ENCODE measurements at regions not wholly inside any gene's neighbourhood (a gene's known extent, or its start where the extent isn't known, plus 50 kb on each side); places are given as distances from the start of the nearest gene placed in this dataset.

DNA sequence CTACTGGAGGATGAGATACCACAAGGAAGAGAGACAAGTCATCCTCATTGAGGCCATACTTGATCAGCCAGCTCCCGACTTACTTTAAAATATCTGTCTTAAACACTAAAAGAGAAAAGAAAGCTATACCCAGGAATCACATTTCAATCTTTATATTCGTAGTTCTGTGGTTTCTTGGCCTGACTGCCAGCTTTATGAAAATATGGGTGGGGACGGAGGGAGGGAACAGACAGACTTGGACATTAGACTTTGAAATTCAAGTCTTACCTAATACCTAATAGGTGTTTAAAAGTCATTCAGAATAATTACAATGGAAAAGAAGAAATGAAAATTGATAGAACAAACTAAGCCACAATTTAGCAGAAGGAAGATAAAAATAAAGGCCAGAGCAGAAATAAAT, 604.8 kb upstream of the RORB start:
- no peak overlapping the region for H3K27ac ChIP-seq
- no peak for TF ChIP-seq ZFX (IDR thresholded peaks at IDR 0.05)
- no peak for TF ChIP-seq CTCF (conservative IDR thresholded peaks at IDR 0.05)

DNA sequence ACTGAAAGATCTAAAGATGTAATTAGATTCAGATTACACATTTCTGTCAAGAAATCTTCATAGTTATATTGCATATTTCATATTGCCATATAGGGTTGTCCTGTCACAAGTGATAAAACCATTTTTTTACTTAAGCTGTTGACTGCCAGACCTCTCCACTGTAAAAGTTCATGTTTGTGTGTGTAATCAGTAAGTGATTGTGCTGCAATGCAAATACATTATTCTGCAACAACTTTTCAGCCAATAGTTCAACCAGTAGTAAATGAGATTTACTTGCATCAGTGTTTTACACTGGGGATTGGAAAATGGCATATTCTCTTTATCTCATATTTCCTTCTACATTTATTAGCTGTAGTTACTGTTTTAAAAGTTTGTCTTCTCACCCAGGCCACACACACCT, 603.9 kb upstream of the RORB start:
- H3K27ac ChIP-seq, result no peak overlapping the region
- TF ChIP-seq CTCF (conservative IDR thresholded peaks at IDR 0.05), result no peak
- TF ChIP-seq ZFX (IDR thresholded peaks at IDR 0.05), result no peak

DNA sequence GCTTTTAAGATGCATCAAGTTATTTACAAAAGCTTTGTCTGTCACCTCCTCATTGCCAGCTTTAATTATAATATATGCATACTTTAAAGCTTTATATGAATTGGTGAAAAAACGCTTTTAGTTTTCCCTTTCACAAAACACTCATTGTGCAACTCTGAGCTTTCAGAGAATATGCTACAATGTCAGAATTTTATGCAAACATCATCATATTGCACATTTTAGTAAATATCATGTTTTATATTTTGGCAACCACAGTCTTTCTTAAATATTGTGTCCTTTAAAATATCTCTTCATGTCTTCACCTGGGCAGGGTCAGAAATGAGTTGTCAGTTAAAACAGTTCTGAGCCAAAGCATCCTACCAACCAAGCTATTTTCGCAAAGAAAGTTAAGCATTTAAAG, 601.1 kb upstream of the RORB start:
- no peak for TF ChIP-seq CTCF (conservative IDR thresholded peaks at IDR 0.05)
- no peak for TF ChIP-seq ZFX (IDR thresholded peaks at IDR 0.05)
- no peak overlapping the region for H3K27ac ChIP-seq

- TF ChIP-seq ZFX (IDR thresholded peaks at IDR 0.05) (no peak), CTCF (conservative IDR thresholded peaks at IDR 0.05) (no peak)
- H3K27ac ChIP-seq, result no peak overlapping the region
Observed at GRCh38 chr9:73906671-73907070, 590.5 kb upstream of the RORB start.

- no peak for TF ChIP-seq CTCF (conservative IDR thresholded peaks at IDR 0.05)
- no peak for TF ChIP-seq ZFX (IDR thresholded peaks at IDR 0.05)
- no peak overlapping the region for H3K27ac ChIP-seq
Observed at GRCh38 chr9:73911804-73912203, 585.3 kb upstream of the RORB start.

DNA sequence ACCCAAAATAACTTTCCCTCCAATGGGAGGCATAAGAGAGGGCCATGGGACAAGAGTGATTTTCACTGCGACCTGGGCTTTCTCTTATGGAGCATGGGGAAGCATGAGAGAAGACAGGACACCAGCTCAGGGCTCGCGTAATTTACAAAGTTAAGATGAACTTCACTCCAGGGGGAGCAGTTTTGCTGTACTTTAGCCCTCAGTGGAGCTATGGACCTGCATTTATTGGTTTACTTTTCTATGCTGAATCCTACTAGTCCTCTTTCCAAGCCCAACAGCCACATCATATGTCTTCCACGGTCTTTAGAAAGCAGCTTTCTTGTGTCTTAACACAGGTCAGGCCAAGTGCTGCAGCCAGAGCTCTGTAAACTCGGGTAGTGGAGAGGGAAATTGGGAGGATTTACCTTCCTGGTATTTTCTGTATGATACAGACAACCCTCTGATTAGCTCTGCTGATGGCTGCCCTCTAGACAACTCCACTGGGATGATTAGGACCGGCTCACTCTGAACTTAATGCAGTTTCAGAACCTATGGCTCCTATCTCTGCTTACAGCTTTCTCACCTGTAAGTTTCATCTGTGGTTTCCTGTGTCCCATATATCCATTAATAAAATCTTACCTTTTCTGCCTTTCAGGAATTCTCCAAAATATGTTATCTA, 581.0 kb upstream of the RORB start:
- H3K27ac ChIP-seq, result no peak overlapping the region
- TF ChIP-seq CTCF (conservative IDR thresholded peaks at IDR 0.05) (peak; percentile 49), ZFX (IDR thresholded peaks at IDR 0.05) (no peak)

- TF ChIP-seq CTCF (conservative IDR thresholded peaks at IDR 0.05), result no peak
- no peak for TF ChIP-seq ZFX (IDR thresholded peaks at IDR 0.05)
- H3K27ac ChIP-seq, result no peak overlapping the region
Observed at GRCh38 chr9:73919712-73920111, 577.4 kb upstream of the RORB start.

Measured in C4-2B (cell line).